ENCODE measurements at regions not wholly inside any gene's neighbourhood (a gene's known extent, or its start where the extent isn't known, plus 50 kb on each side); places are given as distances from the start of the nearest gene placed in this dataset.

DNA sequence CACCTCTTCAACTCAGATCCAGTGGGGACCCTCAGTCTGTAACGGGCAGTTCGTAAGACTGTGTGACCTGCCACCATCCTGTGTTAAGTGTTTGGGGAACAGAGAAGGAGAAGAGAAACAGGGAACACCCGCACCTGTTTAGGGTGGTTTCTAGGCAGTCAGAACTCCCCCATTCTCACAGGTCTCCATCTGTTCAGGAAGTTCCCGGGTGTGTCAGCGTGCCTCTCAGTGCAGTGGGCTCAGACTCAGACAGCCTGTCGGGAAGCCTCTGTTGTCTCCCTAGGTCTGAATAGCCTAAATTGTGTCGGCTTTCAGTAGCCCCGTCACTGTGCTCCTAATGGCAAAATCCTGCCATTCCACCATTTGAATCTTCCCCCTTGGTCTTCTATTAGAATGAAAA is 256.6 kb downstream of the LOXHD1 start:
- H3K4me2 ChIP-seq (ENCODE audit: insufficient read depth, low read length) = no peak overlapping the region
- no peaks in the 10 kb centered on the region for H3K9me3 ChIP-seq (replicated peaks; ENCODE audit: control insufficient read depth, insufficient read depth, low read depth, low read length)
- WGBS (ENCODE audit: insufficient coverage, low coverage, missing lambda C conversion rate) = 0% methylated on average over 7 of the region's 8 CpGs
- peaks cover 0 to 3% of the 10 kb centered on the region in 2 experiments for H3K4me1 ChIP-seq (replicated peaks in 1 of 2; ENCODE audit: control insufficient read depth in 2 of 2, insufficient read depth in 2 of 2, low read length in 2 of 2)
- CTCF ChIA-PET (ENCODE audit: low intra/inter-chr PET ratio) = no interaction called here
- no peak for FAIRE-seq
- H3K9me1 ChIP-seq (ENCODE audit: control insufficient read depth, insufficient read depth, low read length) = no peaks in the 10 kb centered on the region
- no TSS peak for BruUV-seq (replicated peaks)
- no peak overlapping the region for H3K4me3 ChIP-seq
- no peak for ATAC-seq
- H3K36me3 ChIP-seq (ENCODE audit: control insufficient read depth, insufficient read depth, low read length) = no peaks in the 10 kb centered on the region
- H3K9ac ChIP-seq (ENCODE audit: insufficient read depth in 1 of 2, low read depth in 2 of 2, low read length in 2 of 2) = no peak overlapping the region
- H3K79me2 ChIP-seq (ENCODE audit: control insufficient read depth, insufficient read depth, low read length) = no peaks in the 10 kb centered on the region
- DNase-seq (ENCODE audit: extremely low read depth in 1 of 4, low spot score in 3 of 4) = no peak
- H3K27ac ChIP-seq (ENCODE audit: extremely low read depth, low read depth, low read length) = no peak overlapping the region
- in situ Hi-C loops (cut with MboI) (no loop called here), intact Hi-C loops (cut with micrococcal nuclease) (loop anchor here (10.0 kb wide), 1 partner anchor 54 kb away; no protein-coding TSS in a partner anchor)
- H4K20me1 ChIP-seq (replicated peaks; ENCODE audit: control insufficient read depth, insufficient read depth, low read length) = peaks cover 5% of the 10 kb centered on the region
- no peak for TF ChIP-seq HDAC6 (IDR thresholded peaks at IDR 0.05; ENCODE audit: low read depth, low read length)
- no peak for TF ChIP-seq ZNF507 (tag; conservative IDR thresholded peaks at IDR 0.05)
- no peak for TF ChIP-seq CEBPG (CRISPR knock-in tag; IDR thresholded peaks at IDR 0.05)
- no peak for TF ChIP-seq CEBPG (tag; conservative IDR thresholded peaks at IDR 0.05 in 1 of 2, IDR thresholded peaks at IDR 0.05 in 1 of 2)
- TF ChIP-seq ZNF134 (CRISPR knock-in tag; conservative IDR thresholded peaks at IDR 0.05) = peak; percentile 47; the same call in 1 of the 2 replicates
- TF ChIP-seq CBX8 (IDR thresholded peaks at IDR 0.05; ENCODE audit: borderline replicate concordance, extremely low read depth, low read depth, low read length, poor library complexity, severe bottlenecking) = no peak
- H2AFZ ChIP-seq (ENCODE audit: low read depth, low read length) = no peak overlapping the region
- POLR2A ChIA-PET = no interaction called here
- peaks cover 0 to 36% of the 10 kb centered on the region in 2 experiments; a peak in 2 of 5 replicates for H3K27me3 ChIP-seq (ENCODE audit: control insufficient read depth in 2 of 2, insufficient read depth in 2 of 2, low read length in 2 of 2)
